ENCODE measurements at regions not wholly inside any gene's neighbourhood (a gene's known extent, or its start where the extent isn't known, plus 50 kb on each side); places are given as distances from the start of the nearest gene placed in this dataset.

GRCh38 chr17:77453613-77454241, 313.0 kb downstream of the SEC14L1 start (continued):
- no peak for TF ChIP-seq THAP12 (CRISPR knock-in tag; IDR thresholded peaks at IDR 0.05)
- TF ChIP-seq GATAD2A (IDR thresholded peaks at IDR 0.05) = no peak
- no peak for TF ChIP-seq REST (IDR thresholded peaks at IDR 0.05; ENCODE audit: borderline replicate concordance)
- no peak for TF ChIP-seq REST (CRISPR knock-in tag; IDR thresholded peaks at IDR 0.05; ENCODE audit: low read depth)
- TF ChIP-seq MYC (IDR thresholded peaks at IDR 0.05; ENCODE audit: low read depth, low read length) = peak; percentile 44; the same call in 1 of the 2 replicates
- TF ChIP-seq MYC (CRISPR knock-in tag; IDR thresholded peaks at IDR 0.05; ENCODE audit: borderline replicate concordance, low read depth) = no peak
- TF ChIP-seq PRPF4 (IDR thresholded peaks at IDR 0.05; ENCODE audit: insufficient read depth, low read depth, low read length, poor library complexity, severe bottlenecking) = no peak
- no peak for TF ChIP-seq NFE2L1 (tag; IDR thresholded peaks at IDR 0.05; ENCODE audit: borderline replicate concordance, low read depth)
- TF ChIP-seq ILK (tag; IDR thresholded peaks at IDR 0.05; ENCODE audit: borderline replicate concordance, low read depth) = no peak
- no peak for TF ChIP-seq CC2D1A (IDR thresholded peaks at IDR 0.05)
- TF ChIP-seq STAT5A (IDR thresholded peaks at IDR 0.05; ENCODE audit: borderline replicate concordance, low read length) = no peak
- no peak for TF ChIP-seq LCOR (CRISPR knock-in tag; IDR thresholded peaks at IDR 0.05)
- no peak for TF ChIP-seq E2F1 (CRISPR knock-in tag; IDR thresholded peaks at IDR 0.05)
- no peak for TF ChIP-seq MYBL2 (IDR thresholded peaks at IDR 0.05; ENCODE audit: low read depth)
- no peak for TF ChIP-seq MYBL2 (CRISPR knock-in tag; IDR thresholded peaks at IDR 0.05; ENCODE audit: borderline replicate concordance)
- no peak for TF ChIP-seq MEF2A (IDR thresholded peaks at IDR 0.05; ENCODE audit: control insufficient read depth, low read depth, low read length)
